Stimulated activated CD8-positive, alpha-beta memory T cell treated with anti-CD3 and anti-CD28 coated beads, Interleukin-2, amount 100 ng/mL, for 48 hours (primary cell): ENCODE measurements at regions not wholly inside any gene's neighbourhood (a gene's known extent, or its start where the extent isn't known, plus 50 kb on each side); places are given as distances from the start of the nearest gene placed in this dataset.

Experiments
- DNase-seq, 2 donors: peaks; one replicate each; pipeline ENCODE4 v3.0.0-alpha.2; 2020; ENCODE audit warnings: low read depth in 2 of 2

DNA sequence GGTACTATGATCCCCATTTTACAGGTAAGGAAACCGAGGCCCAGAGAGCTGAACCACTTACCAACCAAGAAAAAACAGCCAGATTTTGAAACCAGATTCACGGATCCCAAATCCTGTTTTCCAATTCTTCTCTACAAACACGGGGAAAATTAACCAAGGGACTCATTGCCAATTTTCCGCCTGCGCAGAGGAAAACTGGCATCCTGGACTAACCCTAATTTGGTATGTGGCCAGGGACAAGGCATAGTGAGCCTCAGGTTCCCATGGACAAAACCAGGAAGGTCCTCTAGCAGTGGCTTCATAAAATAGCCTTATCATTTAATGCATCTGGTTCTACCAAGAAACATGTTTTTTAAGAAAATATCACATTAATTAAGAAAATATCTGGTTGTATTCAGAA lies 517.3 kb downstream of the MED13L start:
- DNase-seq, result no peak

DNA sequence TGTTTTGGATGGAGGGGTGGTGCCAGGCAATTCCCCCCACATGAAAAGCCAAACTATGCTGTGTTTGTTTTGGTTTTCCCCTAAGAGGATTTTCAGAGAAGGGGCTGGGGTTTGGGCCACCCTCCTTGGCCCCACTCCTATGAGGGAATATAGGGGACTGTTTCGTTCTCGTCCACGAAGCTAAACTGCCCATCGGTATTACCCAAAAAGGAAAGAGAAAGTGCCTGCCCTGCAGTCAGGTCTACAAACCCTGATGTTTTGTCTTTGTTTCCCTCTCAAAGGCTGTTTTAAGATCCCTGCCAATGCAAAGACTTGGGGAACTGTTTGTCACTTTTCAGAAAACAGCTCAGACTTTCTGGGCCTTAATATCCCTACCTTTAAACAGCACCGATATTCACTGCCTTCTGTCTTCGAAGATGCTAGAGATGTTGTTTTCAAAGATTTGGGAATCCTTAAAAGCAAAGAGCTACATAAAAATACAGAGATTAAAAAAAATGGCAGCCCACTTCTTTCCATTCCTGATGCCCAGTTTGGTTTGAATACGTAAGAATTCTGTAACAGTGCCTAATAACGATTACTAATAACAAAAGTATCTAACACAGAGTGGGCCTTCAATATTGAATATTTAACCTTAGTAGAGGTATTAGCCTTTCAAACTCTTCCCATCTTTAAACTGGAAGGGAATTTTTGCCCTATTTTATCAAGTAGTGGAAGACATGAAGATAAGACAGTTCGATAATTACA lies 518.4 kb downstream of the MED13L start:
- no peak for DNase-seq

DNA sequence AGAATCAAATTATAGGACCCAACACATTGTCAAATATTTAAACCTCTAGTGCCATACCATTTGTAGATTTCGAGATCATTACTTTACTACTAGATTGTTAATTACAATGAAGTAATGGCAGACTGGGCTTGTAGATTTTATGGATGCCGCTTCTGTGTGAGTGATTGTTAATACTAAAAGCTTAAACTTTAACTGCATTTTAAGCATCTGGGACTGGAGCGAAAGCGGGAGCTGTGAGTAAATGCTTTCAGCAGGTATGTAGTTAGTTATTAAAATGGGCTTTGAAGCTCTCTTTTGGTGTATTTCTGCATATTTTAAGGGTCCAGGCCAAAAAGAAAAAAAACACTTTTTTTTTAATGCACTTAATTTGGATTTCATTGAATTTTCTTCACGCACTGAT lies 519.3 kb downstream of the MED13L start:
- no peak for DNase-seq

DNA sequence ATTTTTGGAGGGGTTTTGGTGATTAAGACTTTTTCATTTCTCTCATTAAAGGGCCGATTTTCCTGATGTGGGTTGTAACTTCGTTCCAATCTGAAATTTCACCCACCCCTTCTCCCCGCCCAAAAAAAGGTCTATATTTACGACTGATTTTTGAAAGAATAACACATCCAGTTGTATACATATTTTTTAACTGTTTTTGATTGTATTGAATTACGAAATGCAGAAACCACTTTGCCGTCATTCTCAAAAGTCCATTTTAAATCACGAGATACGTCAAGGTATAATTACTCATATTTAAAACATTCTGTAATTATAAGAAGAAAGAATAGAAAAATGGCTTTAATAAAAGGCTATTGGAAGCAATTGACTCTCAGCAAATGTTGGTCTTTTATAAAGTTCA lies 520.7 kb downstream of the MED13L start:
- no peak for DNase-seq

DNA sequence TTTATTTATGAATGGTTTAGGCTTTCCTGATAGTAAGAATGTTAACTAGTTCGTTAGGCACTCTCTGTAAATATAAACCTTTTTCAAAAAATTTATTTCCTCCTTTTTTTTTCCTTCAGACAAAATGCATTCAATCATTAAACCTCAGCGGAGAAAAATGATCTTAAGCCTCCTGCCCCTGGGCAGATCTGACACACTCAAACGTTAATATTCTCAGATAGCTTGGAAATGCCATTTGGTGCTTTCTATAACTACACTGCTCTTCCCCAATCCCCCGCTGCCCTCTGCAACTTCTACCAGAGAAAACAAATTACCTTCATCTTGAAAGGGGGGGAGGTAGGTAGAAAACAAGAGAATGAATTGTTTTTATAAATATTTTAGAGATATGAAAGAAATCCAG lies 521.2 kb downstream of the MED13L start:
- no peak for DNase-seq

DNA sequence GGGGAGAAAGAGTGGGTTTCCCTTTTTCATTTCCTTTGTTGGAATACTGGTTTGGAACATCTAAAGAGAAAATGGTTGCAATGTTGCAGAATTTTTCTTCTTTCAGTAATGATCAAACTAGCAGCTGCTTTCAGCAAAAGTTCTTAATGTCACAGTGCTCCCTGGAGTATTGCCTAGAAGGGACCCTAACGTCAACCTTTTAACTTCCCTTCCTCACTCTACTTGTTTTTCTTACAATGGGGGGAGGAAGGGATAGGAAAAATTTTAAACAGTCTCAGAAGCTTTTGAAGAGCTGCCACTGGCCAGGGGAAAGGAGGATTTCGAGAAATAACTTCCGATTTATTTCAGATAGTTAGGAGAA lies 521.8 kb downstream of the MED13L start:
- no peak for DNase-seq

DNA sequence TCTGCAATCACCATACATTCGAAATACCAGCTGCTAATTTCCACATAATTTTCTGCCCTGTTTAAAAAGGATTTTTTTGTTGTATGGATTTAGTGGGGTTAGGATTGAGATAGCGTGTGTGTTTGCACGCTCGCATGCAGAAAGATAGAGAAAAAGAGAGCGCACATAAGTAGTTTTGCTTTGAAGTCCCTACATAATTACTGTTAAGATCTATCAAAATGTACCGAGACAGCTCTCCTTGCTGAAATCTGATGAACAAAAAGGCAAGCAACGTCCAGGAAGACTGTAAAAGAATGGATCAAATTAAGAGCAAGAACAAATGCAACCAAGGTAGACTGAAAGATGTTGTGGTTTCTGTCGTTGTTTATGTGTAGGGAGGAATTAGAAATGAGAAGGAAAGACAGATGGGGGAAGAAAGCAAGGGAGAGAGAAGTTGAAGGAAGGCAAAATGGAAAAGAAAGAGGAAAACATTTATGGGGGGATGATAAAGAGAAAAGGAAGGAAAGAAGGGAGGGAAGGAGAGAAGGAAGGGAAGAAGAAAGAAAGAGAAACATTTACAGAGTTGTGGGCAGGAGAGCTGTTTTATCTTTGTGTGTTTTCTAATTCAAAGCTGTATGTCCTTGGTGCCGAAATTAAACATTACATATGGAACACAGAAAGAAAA lies 522.3 kb downstream of the MED13L start:
- DNase-seq, result no peak

DNA sequence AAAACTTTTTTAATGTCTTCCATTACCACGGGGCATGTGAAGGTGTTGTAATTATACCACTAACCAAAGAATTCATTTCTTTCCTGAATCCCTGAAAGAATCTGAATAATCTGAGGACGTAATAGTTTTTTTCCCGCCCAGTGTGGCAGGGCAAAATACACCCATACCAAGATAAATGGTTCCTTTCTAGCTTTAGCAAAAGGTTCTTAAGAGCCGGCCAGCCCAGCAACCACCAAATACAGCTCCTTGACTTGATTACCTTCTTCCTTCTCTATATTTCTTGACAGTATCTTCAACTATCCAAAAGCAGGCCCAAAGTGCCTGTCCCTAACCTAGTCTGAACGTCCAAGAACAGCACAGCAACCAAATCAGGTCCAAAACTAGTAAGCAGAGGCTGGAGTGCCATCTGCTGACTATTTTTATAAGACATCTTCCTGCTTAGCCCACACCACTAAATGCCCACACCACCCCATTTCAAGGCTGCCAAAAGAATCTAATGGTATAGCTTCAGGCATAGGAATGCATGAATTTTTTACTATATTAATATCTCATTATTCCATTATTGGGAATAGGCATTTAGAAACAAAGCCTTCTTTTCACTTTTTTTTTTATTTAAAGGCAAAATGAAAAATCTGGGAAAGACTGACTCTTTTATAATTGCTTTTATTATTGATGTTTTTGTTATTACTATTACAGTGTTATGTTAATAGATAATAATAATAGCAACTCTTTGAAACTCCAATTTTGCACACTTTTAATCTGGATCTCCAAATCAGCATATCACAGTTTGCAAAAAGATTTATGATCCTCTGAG lies 524.4 kb downstream of the MED13L start:
- no peak for DNase-seq

DNA sequence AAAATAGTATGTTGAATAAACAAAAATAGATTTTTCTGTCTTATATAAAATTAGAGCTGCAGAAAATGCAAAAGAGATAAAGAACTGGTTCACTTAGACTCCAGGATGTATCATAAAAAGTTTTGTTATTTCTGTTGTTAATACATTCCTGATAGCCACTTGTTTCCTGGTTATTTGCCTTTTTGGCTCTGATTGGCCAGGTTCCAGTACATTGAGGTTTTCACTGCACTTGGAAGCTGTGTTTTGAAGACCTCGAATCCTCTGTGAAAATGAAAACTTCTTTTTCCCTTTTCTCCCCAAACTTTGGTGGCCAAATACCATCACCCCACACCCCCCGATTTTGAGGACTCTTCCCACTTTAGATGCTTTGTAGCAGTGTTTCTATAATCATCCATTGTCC lies 525.3 kb downstream of the MED13L start:
- no peak for DNase-seq

DNA sequence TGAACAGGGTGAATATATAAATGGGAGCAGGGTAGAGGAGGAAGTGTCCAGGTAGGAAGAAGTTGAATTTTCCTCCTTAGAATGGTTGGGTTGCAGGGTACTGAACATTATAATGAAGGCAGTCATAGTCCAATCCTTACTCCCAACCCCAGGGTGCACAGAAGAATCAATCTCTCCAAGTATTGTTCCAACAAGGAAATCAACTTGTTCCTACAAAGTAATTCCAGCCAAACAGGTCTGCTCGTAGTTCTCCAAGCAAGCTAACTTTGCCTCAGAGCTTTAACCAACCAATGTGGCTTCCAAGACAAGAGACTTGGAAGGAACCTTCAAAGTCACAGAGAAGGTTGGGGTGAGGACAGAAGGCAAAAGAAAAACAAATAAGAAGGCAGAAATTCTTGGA lies 527.2 kb downstream of the MED13L start:
- no peak for DNase-seq

DNA sequence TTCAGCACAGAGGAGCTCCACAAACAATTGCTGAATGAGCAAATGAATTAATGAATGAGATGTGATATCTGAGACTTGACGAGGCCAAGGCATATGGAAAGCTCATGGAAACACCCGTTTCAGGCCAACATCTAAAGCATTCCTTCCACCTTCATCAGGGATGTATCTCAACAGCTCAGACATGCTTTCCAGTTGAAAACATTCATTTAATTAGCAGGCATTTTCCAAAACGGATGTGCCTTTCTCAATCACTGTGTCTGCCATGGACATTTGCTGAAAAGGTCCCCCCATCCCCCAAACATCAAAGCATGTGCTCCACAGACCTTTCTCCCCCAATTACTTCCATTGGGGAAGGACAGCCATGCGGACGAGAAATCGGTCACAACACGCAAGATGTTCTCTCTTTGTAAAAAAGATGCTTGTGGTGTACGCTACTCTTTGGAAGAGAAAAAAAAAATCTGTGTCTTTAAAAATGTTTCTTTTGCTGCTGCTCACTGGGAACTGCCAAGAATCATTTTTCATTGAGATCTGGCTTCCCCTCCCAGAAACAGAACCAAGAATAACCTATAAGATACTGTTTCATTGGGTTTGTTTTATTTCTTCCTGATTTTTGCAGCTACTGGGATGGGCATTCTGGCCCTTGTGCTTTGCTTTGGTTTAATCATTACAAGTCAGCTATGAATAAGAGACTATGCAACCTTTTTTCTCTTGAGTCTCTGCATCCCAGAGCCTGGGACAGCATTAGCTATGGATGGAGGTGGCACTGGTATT lies 528.2 kb downstream of the MED13L start:
- no peak for DNase-seq

DNA sequence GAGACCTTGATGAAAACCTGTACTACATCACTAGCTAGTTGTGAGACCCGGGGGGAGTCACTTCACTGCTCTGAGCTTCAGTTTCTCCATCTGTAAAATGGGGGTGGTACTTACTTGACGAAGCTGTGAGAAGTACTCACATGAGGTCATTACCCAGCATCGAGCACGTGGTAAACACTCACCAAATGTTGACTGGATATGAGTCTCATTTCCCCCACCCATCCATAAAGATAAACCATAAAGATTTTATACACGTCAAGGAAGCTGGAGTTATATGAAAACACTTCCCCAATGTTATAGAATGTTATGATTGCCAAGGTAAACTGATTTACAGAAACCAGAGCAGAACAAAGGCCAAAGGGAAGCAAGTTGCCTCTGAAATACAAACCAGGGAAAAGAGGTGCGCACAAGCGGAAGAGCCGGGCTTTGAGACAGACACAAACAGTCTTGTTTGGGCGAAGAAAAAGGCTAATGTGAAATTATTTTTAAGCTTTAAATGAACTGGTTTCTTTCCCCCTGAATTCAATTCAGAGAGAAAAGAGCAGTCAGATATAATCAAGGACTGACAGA lies 536.8 kb downstream of the MED13L start:
- no peak for DNase-seq

DNA sequence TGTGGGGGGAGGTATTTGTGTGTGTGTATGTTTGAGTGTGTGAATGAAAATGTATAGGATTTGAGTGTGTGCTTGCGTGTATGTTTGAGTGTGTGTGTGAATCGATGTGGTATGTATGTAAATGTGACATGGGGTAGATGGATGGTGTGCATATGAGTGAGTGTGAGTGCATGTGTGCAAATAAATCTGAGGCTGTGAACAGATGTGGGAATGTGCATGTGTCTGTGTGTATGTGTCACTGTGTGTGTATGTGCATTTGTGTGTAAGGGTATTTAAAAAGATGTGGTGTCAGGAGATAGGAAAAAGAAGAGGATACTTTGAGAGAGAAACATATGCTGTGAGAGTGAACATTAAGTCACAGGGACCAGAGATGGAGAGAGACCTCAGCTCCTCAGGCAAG lies 539.6 kb downstream of the MED13L start:
- no peak for DNase-seq

DNA sequence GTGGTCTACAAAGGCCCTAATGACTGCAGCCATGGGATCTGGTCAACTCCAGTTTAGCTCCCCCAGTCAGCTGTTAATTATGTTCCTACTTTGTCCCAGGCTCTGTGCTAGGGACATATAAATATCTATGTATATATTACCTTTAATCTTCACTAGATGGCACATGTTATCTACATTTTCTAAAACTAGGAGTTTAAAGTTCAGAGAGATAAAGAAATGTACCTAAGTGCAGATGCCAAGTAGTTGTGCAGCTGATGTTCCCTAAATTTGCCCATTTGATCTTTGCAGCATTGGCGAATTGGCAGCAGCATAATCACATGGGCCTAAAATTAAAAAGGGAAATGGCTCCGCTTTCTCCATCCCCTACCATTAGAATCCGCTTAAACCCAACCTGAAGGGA lies 541.1 kb downstream of the MED13L start:
- DNase-seq, result no peak

DNA sequence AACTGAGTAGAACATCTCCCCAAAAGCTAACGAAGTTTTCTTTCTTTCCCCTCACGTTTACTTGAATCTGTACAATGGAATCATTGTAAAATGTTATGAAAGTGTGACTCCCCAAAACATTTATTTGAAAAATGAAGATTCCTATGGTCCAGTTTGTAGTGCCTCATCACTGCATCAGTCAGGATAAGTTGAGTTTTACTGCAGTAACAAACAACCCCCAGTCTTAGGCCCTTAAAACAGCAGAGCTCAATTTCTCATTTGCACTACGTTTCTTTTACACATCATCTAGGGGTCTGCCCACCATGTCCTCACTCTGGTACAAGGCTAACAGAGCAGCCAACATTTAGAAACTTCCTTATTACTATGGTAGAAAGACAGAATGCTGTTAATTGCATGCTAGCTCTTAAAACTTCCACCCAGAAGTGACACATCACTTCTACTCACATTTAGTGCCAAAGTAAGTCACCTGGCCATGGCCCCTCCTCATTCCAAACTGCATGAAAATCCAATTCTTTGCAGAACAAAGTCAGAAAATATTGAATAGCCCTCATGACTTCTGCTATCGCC lies 546.4 kb downstream of the MED13L start:
- no peak for DNase-seq

DNA sequence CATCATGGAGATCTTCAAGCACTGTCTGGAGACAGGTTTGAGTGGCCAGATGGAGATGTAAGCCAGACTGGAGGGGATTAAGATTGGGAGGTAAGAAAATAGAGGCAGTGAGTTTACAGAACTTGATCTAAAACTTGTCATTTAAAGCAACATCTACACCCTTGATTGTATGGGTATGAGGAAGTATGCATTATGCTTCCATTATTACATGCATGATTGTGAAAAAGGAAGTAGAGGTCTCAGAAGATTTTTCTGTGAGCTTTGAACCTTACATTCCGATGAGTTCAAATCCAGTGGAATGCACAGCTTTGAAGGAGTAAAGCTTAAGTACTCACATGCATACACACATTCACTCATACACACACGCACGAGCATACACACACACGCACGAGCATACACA lies 550.8 kb downstream of the MED13L start:
- no peak for DNase-seq

DNA sequence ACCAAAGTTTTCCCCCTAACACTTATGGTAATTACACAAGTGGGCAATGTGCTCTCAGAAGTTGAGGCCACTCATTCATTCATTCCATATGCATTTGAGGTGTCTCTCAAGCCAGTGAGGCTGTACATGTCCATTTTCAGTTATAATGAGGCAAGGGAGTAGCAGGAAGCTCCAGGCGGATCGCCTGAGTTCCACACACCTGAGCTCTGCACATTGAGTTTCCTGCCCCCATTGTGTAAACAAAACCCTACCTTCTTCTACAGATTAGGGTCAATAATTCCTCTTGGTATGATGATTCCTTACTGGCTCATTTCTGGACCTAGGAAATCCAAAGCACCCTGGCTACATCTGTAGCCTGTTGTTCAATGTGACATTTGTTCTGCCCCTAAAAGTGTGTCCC lies 555.3 kb downstream of the MED13L start:
- DNase-seq, result no peak

DNA sequence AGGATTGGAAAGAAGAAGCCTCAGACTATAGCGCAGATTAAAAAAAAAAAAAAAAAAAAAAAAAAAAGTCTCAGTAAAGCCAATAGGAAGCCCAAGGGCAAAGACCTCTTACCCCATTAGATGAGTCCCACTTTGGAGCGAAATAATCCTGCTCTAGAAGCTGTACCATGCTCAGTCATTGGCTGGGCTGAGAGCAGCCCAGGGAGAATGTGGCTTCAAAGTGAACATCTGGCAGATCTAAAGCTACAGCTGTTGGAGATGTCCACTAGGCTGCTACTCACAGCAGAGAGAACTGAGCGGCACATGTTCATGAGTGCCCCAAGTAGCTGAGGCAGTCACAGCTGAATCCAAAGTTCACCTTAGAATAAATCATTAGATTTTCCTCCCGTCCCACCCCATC lies 560.9 kb downstream of the MED13L start:
- no peak for DNase-seq

DNA sequence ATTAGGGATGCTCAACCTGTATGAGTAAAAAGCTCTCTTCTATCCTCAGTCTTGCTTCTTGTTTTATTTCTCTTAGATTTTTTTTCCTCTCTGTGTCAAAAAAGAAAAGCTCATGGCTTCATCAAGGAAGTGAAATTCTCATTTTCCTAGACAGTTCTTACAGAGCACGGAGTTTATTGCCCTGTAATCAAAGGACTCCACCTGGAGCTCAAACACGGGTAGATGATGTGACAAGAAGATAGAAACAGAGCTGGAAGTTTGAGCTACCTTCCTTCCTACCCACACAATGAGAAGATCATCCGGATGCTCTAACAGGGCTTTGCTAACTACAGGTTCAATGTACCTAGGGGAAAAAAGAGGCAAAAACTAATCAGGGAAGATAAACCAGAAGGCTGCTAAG lies 564.8 kb downstream of the MED13L start:
- DNase-seq, result no peak

DNA sequence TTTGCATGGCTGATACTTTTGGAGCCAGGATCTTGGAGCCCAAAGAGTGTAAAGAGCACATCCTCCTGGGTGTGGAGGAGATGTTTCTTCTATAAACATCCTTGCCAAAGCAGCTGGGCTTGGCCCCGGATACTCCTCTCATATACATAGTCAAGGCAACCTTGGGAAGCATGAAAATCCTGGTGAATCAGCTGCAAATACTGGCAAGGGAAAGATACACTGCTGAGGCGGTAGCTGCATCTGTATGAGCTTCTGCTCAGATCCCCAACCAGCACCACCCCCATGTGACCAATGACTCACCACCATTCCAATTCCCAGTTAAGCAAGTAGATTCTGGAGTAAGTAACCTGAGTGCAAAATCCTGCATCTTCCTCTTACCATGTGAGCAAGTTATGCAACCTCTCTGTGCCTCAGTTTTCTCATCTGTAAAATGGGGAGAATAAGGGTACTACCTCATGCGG lies 567.4 kb downstream of the MED13L start:
- DNase-seq, result no peak

DNA sequence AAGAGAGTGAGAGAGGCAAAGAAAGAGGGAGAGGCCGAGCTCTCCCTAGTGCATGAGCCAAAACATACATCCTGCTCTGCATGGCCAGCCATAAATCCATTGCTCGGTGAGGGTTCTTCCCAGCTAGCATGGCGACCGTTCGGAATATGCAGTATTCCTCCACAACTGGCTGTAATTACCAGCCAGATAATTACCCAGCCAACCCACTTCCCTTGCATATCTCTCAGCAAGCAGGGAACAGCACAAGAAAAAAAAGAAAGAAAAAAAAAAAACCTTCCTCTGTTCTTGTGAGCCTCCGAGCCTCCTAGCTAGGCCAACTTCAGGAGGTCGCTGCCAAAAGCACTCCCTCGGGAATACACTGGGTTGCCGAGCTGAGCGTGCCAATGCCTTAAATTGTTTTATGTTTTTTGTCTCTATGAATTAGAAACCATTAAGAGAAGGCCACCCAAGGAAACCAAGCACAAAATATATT lies 567.9 kb downstream of the MED13L start:
- DNase-seq, result no peak
